Muscle layer of colon (tissue), 2 donors: ENCODE measurements at regions not wholly inside any gene's neighbourhood (a gene's known extent, or its start where the extent isn't known, plus 50 kb on each side); places are given as distances from the start of the nearest gene placed in this dataset.
"Not testable (repeated sequence)": the region's sequence is repeated elsewhere in the genome, so short reads cannot be mapped to it uniquely, and the experiment has no call there.

Experiments
- H3K27ac ChIP-seq: one replicate; pipeline ENCODE4 v1.7.0; 2013; ENCODE audit warnings: low read depth, mild to moderate bottlenecking, low read length, moderate library complexity
- H3K27me3 ChIP-seq, 2 donors: one replicate each; pipeline ENCODE4 v1.7.0; 2013; ENCODE audit warnings: low read length in 2 of 2, mild to moderate bottlenecking in 2 of 2; ENCODE audit not compliant: insufficient read depth in 2 of 2, control insufficient read depth in 1 of 2
- H3K36me3 ChIP-seq: one replicate; pipeline ENCODE4 v1.7.0; 2013; ENCODE audit warnings: mild to moderate bottlenecking, low read length; ENCODE audit not compliant: insufficient read depth
- H3K4me1 ChIP-seq: one replicate; pipeline ENCODE4 v1.7.0; 2013; ENCODE audit warnings: mild to moderate bottlenecking, low read length; ENCODE audit not compliant: insufficient read depth
- H3K4me3 ChIP-seq, 2 donors: one replicate each; pipeline ENCODE4 v1.7.0; 2013; ENCODE audit warnings: low read length in 2 of 2, low read depth in 1 of 2, mild to moderate bottlenecking in 1 of 2, moderate library complexity in 1 of 2
- H3K9ac ChIP-seq: one replicate; pipeline ENCODE4 v1.7.0; 2013; ENCODE audit warnings: low read length
- H3K9me3 ChIP-seq: one replicate; pipeline ENCODE4 v1.7.0; 2013; ENCODE audit warnings: mild to moderate bottlenecking, low read length
- donor health status: abdominal sarcoma.
- donor health status: Adenocarcinoma of cecum.

DNA sequence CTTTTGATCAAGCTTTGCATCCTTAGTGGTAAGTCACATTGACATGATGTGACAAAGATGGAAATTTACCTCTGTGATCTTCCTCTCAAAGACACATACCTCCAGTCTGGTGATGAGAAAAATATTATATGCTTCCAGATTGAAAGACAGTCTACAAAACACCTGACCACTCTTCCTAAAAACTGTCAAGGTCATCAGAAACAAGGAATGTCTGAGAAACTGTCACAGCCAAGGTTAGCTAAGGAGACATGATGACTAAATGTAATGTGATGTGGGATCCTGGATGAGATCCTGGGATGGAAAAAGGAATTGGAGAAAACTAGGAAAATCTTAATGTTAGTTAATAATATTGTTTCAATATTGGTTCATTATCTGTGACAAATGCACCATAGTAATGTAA, 226.6 kb upstream of the ST6GAL2 start:
- no peaks in the 10 kb centered on the region for H3K27me3 ChIP-seq
- H3K9me3 ChIP-seq: no peaks in the 10 kb centered on the region
- H3K36me3 ChIP-seq: no peaks in the 10 kb centered on the region
- H3K4me1 ChIP-seq: no peaks in the 10 kb centered on the region
- H3K27ac ChIP-seq: no peak overlapping the region
- no peak overlapping the region for H3K9ac ChIP-seq
- H3K4me3 ChIP-seq: no peak overlapping the region

DNA sequence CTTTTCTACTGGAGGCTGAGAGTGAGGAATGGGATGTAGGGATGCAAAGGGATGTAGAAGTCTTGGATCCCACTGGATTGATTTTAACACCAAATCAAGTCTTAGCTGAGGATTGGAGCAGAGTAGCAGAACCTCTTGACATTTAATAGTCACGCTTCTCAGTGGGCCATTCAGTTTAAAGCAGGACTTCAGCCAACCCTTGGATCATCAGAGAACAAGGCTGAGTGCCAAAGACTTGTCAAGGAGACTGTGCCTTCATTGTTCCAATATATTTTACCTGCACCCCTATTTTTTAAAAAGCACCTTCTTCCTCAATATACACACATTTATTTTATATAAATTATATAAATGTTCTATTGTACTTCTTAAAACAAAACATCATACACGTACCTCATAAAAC, 242.4 kb upstream of the ST6GAL2 start:
- H3K27ac ChIP-seq: no peak overlapping the region
- no peaks in the 10 kb centered on the region for H3K9me3 ChIP-seq
- no peak overlapping the region for H3K9ac ChIP-seq
- H3K36me3 ChIP-seq: no peaks in the 10 kb centered on the region
- H3K4me1 ChIP-seq: no peaks in the 10 kb centered on the region
- no peak overlapping the region for H3K4me3 ChIP-seq
- H3K27me3 ChIP-seq: no peaks in the 10 kb centered on the region

GRCh38 chr2:107132070-107132469, 246.1 kb upstream of the ST6GAL2 start:
- Histone ChIP-seq H3K9ac (no peak overlapping the region), H3K9me3 (no peaks in the 10 kb centered on the region), H3K4me3 (no peak overlapping the region), H3K36me3 (no peaks in the 10 kb centered on the region), H3K27ac (no peak overlapping the region), H3K27me3 (no peaks in the 10 kb centered on the region), H3K4me1 (no peaks in the 10 kb centered on the region)

GRCh38 chr2:107132746-107133145, 246.8 kb upstream of the ST6GAL2 start:
- Histone ChIP-seq H3K27me3 (no peaks in the 10 kb centered on the region), H3K4me3 (no peak overlapping the region), H3K4me1 (no peaks in the 10 kb centered on the region), H3K36me3 (no peaks in the 10 kb centered on the region), H3K27ac (no peak overlapping the region), H3K9ac (no peak overlapping the region), H3K9me3 (no peaks in the 10 kb centered on the region)

DNA sequence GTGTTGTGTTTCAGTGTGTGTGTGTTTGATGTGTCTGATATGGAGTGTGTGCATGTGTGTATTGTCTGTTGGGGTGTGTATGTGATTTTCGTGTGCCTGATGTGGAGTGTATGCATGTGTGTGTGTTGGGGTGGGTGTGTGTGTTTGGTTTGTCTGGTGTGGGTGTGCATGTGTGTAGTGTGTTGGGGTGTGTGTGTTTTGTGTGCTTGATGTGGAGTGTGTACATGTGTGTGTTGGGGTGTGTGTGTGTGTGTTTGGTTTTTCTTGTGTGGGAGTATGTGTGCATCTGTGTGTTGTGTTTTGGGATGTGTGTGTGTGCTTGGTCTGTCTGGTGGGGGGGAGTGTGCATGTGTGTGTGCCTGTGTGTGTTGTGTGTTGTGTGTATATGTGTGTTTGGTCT, 247.4 kb upstream of the ST6GAL2 start:
- Histone ChIP-seq H3K36me3 (no peaks in the 10 kb centered on the region), H3K4me1 (no peaks in the 10 kb centered on the region), H3K27me3 (no peaks in the 10 kb centered on the region), H3K9ac (no peak overlapping the region), H3K27ac (no peak overlapping the region), H3K9me3 (no peaks in the 10 kb centered on the region), H3K4me3 (no peak overlapping the region)

DNA sequence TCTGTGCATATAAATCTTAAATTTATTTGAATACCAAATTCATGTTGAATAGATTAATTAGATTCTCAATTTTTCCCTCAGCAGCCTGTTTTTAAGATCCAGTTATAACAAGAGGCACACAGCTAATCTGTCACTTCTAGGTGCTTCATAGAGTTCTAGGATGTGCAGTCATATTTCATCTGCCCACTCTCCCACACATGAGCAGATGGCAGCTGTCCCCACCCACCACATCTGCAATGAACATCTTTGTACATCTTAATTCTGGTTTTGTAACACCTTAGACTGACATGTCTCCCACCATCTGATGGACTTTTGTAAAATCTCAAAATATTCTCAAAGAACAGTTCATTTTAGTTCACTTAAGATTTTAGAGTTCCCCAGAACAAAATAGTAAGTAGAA, 250.8 kb upstream of the ST6GAL2 start:
- no peaks in the 10 kb centered on the region for H3K27me3 ChIP-seq
- no peak overlapping the region for H3K4me3 ChIP-seq
- no peaks in the 10 kb centered on the region for H3K4me1 ChIP-seq
- no peak overlapping the region for H3K9ac ChIP-seq
- no peaks in the 10 kb centered on the region for H3K9me3 ChIP-seq
- no peaks in the 10 kb centered on the region for H3K36me3 ChIP-seq
- no peak overlapping the region for H3K27ac ChIP-seq

GRCh38 chr2:107137706-107138105, 251.7 kb upstream of the ST6GAL2 start:
- Histone ChIP-seq H3K27ac (no peak overlapping the region), H3K4me1 (no peaks in the 10 kb centered on the region), H3K9ac (no peak overlapping the region), H3K9me3 (no peaks in the 10 kb centered on the region), H3K36me3 (no peaks in the 10 kb centered on the region), H3K27me3 (no peaks in the 10 kb centered on the region), H3K4me3 (no peak overlapping the region)

- Histone ChIP-seq H3K27me3 (no peaks in the 10 kb centered on the region), H3K27ac (no peak overlapping the region), H3K4me1 (no peaks in the 10 kb centered on the region), H3K9me3 (no peaks in the 10 kb centered on the region), H3K9ac (no peak overlapping the region), H3K36me3 (no peaks in the 10 kb centered on the region), H3K4me3 (no peak overlapping the region)
Observed at GRCh38 chr2:107146181-107146580, 260.2 kb upstream of the ST6GAL2 start.

GRCh38 chr2:107146645-107147044, 260.7 kb upstream of the ST6GAL2 start:
- H3K27ac ChIP-seq, H3K4me1 ChIP-seq, H3K4me3 ChIP-seq, H3K9me3 ChIP-seq, H3K9ac ChIP-seq, H3K36me3 ChIP-seq, H3K27me3 ChIP-seq: not testable (repeated sequence)

- no peaks in the 10 kb centered on the region for H3K27me3 ChIP-seq
- no peak overlapping the region for H3K27ac ChIP-seq
- no peaks in the 10 kb centered on the region for H3K9me3 ChIP-seq
- no peak overlapping the region for H3K4me3 ChIP-seq
- H3K9ac ChIP-seq: no peak overlapping the region
- no peaks in the 10 kb centered on the region for H3K36me3 ChIP-seq
- H3K4me1 ChIP-seq: no peaks in the 10 kb centered on the region
Observed at GRCh38 chr2:107148055-107148454, 262.1 kb upstream of the ST6GAL2 start.

DNA sequence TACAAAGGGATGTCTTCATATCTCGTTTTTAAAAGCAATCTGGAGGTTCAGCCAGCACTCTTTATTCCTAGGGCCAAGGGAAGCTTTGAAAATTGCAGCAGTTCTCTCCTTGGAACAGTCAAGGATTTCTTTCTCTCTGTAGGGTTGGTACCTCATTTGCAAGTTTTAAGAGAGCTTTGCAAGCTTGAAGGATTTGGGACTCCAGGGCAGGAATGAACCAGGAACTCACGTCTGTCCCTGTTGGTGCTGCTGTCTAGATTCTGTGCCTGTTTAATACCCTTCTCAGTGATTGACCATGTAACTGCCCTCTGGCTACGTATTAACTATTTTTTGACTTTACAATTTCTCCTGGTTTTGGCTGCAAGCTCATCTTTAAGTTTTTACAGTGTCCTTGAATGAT, 262.5 kb upstream of the ST6GAL2 start:
- Histone ChIP-seq H3K27ac (no peak overlapping the region), H3K36me3 (no peaks in the 10 kb centered on the region), H3K27me3 (no peaks in the 10 kb centered on the region), H3K9me3 (no peaks in the 10 kb centered on the region), H3K4me3 (no peak overlapping the region), H3K4me1 (no peaks in the 10 kb centered on the region), H3K9ac (no peak overlapping the region)

GRCh38 chr2:107160640-107161239, 274.8 kb upstream of the ST6GAL2 start:
- Histone ChIP-seq H3K4me1 (no peaks in the 10 kb centered on the region), H3K27me3 (no peaks in the 10 kb centered on the region), H3K4me3 (no peak overlapping the region), H3K27ac (no peak overlapping the region), H3K9ac (no peak overlapping the region), H3K9me3 (peaks cover 5% of the 10 kb centered on the region), H3K36me3 (no peaks in the 10 kb centered on the region)
